PFSK-1 (cell line): ENCODE measurements at regions not wholly inside any gene's neighbourhood (a gene's known extent, or its start where the extent isn't known, plus 50 kb on each side); places are given as distances from the start of the nearest gene placed in this dataset.

Experiments
- FOXP2 ChIP-seq: optimal IDR thresholded peaks from 2 replicates; pipeline ENCODE3; 2011; ENCODE audit warnings: borderline replicate concordance, control low read depth, inconsistent platforms; ENCODE audit not compliant: insufficient read depth; ENCODE audit errors: extremely low read length, extremely low read depth
- POLR2AphosphoS5 ChIP-seq: IDR thresholded peaks from 2 replicates; pipeline ENCODE4 v1.6.1; 2012; ENCODE audit warnings: low read depth, mild to moderate bottlenecking, control low read depth, low read length, moderate library complexity
- REST ChIP-seq, 2 experiments: IDR thresholded peaks; 2 replicates each; pipeline versions ENCODE4 v1.6.1 to v1.8.0; 2011 to 2012; ENCODE audit warnings: low read depth in 2 of 2, low read length in 2 of 2, control low read depth in 1 of 2, inconsistent platforms in 1 of 2, mild to moderate bottlenecking in 1 of 2, moderate library complexity in 1 of 2; ENCODE audit not compliant: insufficient read depth in 1 of 2
- SIN3A ChIP-seq: IDR thresholded peaks from 2 replicates; pipeline ENCODE4 v1.6.1; 2012; ENCODE audit warnings: mild to moderate bottlenecking, low read length, moderate library complexity, borderline replicate concordance; ENCODE audit not compliant: insufficient read depth
- TAF1 ChIP-seq: IDR thresholded peaks from 2 replicates; pipeline ENCODE4 v1.6.1; 2012; ENCODE audit warnings: low read length, control low read depth, borderline replicate concordance; ENCODE audit not compliant: insufficient read depth

GRCh38 chr21:23801292-23801691 is 1806.0 kb downstream of the MRPL39 start:
- TF ChIP-seq TAF1 (no peak), SIN3A (no peak), POLR2AphosphoS5 (no peak), FOXP2 (no peak), REST (IDR thresholded peaks at IDR 0.05; ENCODE audit: insufficient read depth in 1 of 2, low read depth in 2 of 2, low read length in 2 of 2) (no peak)

GRCh38 chr21:23799376-23799775 is 1807.9 kb downstream of the MRPL39 start:
- TF ChIP-seq FOXP2 (no peak), TAF1 (no peak)

DNA sequence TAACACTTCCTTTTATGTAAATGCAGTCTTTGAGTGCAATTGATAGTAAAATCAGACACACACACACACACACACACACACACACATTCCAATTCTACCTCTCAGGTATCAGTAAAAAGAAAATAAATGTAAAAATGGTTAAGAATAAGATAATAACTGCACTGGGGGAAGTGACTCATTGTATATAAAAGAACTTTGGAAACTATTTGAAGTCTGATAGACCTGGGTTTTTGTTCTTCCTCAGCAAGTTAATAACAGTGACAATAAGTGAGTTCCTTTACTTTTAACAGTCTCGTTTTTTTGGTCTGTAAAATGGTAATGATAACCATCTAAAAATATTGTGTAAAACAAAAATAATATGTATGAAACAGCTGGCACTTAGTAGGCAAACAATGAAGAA is 1815.0 kb downstream of the MRPL39 start:
- TF ChIP-seq SIN3A = no peak
- no peak for TF ChIP-seq TAF1
- TF ChIP-seq REST (IDR thresholded peaks at IDR 0.05; ENCODE audit: insufficient read depth in 1 of 2, low read depth in 2 of 2, low read length in 2 of 2) = no peak
- no peak for TF ChIP-seq FOXP2
- TF ChIP-seq POLR2AphosphoS5 = no peak

- TF ChIP-seq FOXP2 = no peak
- TF ChIP-seq TAF1 = no peak
- TF ChIP-seq POLR2AphosphoS5 = no peak
- no peak for TF ChIP-seq SIN3A
- no peak for TF ChIP-seq REST (IDR thresholded peaks at IDR 0.05; ENCODE audit: insufficient read depth in 1 of 2, low read depth in 2 of 2, low read length in 2 of 2)
These were observed 1817.4 kb downstream of the MRPL39 start for GRCh38 chr21:23789864-23790263.

- TF ChIP-seq FOXP2 (no peak), SIN3A (no peak), TAF1 (no peak), POLR2AphosphoS5 (no peak), REST (IDR thresholded peaks at IDR 0.05; ENCODE audit: insufficient read depth in 1 of 2, low read depth in 2 of 2, low read length in 2 of 2) (no peak)
These were observed 1827.0 kb downstream of the MRPL39 start for GRCh38 chr21:23780326-23780725.
